HG02798 (cell line): ENCODE measurements at regions not wholly inside any gene's neighbourhood (a gene's known extent, or its start where the extent isn't known, plus 50 kb on each side); places are given as distances from the start of the nearest gene placed in this dataset.

Experiments used
- ATAC-seq: cut with Tn5 transposase; IDR thresholded peaks from one replicate; pipeline ENCODE4 v1.9.1; 2021; ENCODE audit warnings: mild to moderate bottlenecking; ENCODE audit not compliant: unreplicated experiment, poor library complexity

GRCh38 chr14:42143114-42143513, 536.4 kb downstream of the LRFN5 start:
- no peak for ATAC-seq

GRCh38 chr14:42141328-42141727, 534.7 kb downstream of the LRFN5 start:
- ATAC-seq = no peak

- ATAC-seq = no peak
These were observed 534.2 kb downstream of the LRFN5 start for GRCh38 chr14:42140831-42141279.

GRCh38 chr14:42140001-42140400, 533.3 kb downstream of the LRFN5 start:
- no peak for ATAC-seq

- no peak for ATAC-seq
These were observed 531.7 kb downstream of the LRFN5 start for GRCh38 chr14:42138406-42138805.

GRCh38 chr14:42130815-42131214, 524.1 kb downstream of the LRFN5 start:
- no peak for ATAC-seq

- no peak for ATAC-seq
These were observed 516.9 kb downstream of the LRFN5 start for GRCh38 chr14:42123526-42123925.

GRCh38 chr14:42113358-42114069, 506.8 kb downstream of the LRFN5 start:
- no peak for ATAC-seq

GRCh38 chr14:42112108-42112507, 505.4 kb downstream of the LRFN5 start:
- no peak for ATAC-seq

- no peak for ATAC-seq
These were observed 504.7 kb downstream of the LRFN5 start for GRCh38 chr14:42111355-42111754.

GRCh38 chr14:42110167-42110566, 503.5 kb downstream of the LRFN5 start:
- peak; percentile 68 for ATAC-seq

GRCh38 chr14:42095155-42095554, 488.5 kb downstream of the LRFN5 start:
- no peak for ATAC-seq

GRCh38 chr14:42090122-42090521, 483.4 kb downstream of the LRFN5 start:
- ATAC-seq = no peak

- ATAC-seq = no peak
These were observed 473.2 kb downstream of the LRFN5 start for GRCh38 chr14:42079911-42080310.

GRCh38 chr14:42078345-42078744, 471.7 kb downstream of the LRFN5 start:
- ATAC-seq = no peak

GRCh38 chr14:42070031-42070430, 463.4 kb downstream of the LRFN5 start:
- ATAC-seq = no peak

GRCh38 chr14:42057111-42057510, 450.4 kb downstream of the LRFN5 start:
- no peak for ATAC-seq

GRCh38 chr14:42047421-42048055, 440.9 kb downstream of the LRFN5 start:
- ATAC-seq = no peak

GRCh38 chr14:42045383-42045782, 438.7 kb downstream of the LRFN5 start:
- ATAC-seq = no peak

- ATAC-seq = no peak
These were observed 421.9 kb downstream of the LRFN5 start for GRCh38 chr14:42028607-42029006.

GRCh38 chr14:42027271-42027670, 420.6 kb downstream of the LRFN5 start:
- no peak for ATAC-seq

GRCh38 chr14:42023452-42023851, 416.8 kb downstream of the LRFN5 start:
- ATAC-seq = no peak
